Mesendoderm (in vitro differentiated cells): ENCODE measurements at regions not wholly inside any gene's neighbourhood (a gene's known extent, or its start where the extent isn't known, plus 50 kb on each side); places are given as distances from the start of the nearest gene placed in this dataset.

ENCODE experiments used
- DNase-seq: peaks from one replicate; pipeline ENCODE4 v3.0.0; 2013
- H2AK5ac ChIP-seq: 2 replicates; pipeline ENCODE4 v1.6.1; 2013; ENCODE audit warnings: low read length, inconsistent platforms
- H2BK120ac ChIP-seq: 2 replicates; pipeline ENCODE4 v1.6.1; 2013; ENCODE audit warnings: low read depth, mild to moderate bottlenecking, low read length, moderate library complexity, mixed read lengths
- H2BK15ac ChIP-seq: replicated peaks from 2 replicates; pipeline ENCODE4 v1.6.1; 2013; ENCODE audit warnings: low read depth, mild to moderate bottlenecking, moderate library complexity
- H2BK5ac ChIP-seq: 2 replicates; pipeline ENCODE4 v1.6.1; 2013; ENCODE audit warnings: low read length, inconsistent platforms
- H3K18ac ChIP-seq: 2 replicates; pipeline ENCODE4 v1.6.1; 2013; ENCODE audit warnings: mild to moderate bottlenecking, low read length, mixed read lengths
- H3K23ac ChIP-seq: one replicate; pipeline ENCODE4 v1.6.1; 2013; ENCODE audit warnings: low read length
- H3K27ac ChIP-seq: 2 replicates; pipeline ENCODE4 v1.5.1; 2013; ENCODE audit warnings: low read depth, mild to moderate bottlenecking, inconsistent platforms, low read length, moderate library complexity
- H3K27me3 ChIP-seq: 2 replicates; pipeline ENCODE4 v1.6.1; 2013; ENCODE audit warnings: low read length, control low read depth, mild to moderate bottlenecking, inconsistent platforms; ENCODE audit not compliant: insufficient read depth, poor library complexity
- H3K36me3 ChIP-seq: 2 replicates; pipeline ENCODE4 v1.6.1; 2013; ENCODE audit warnings: low read length, inconsistent platforms; ENCODE audit not compliant: control insufficient read depth, insufficient read depth
- H3K4ac ChIP-seq: one replicate; pipeline ENCODE4 v1.6.1; 2013; ENCODE audit warnings: low read depth, mild to moderate bottlenecking, low read length, moderate library complexity
- H3K4me1 ChIP-seq: 2 replicates; pipeline ENCODE4 v1.6.1; 2013; ENCODE audit warnings: low read depth, low read length, inconsistent platforms; ENCODE audit not compliant: control insufficient read depth
- H3K4me2 ChIP-seq: 2 replicates; pipeline ENCODE4 v1.6.1; 2013; ENCODE audit warnings: low read length
- H3K4me3 ChIP-seq: 2 replicates; pipeline ENCODE4 v1.5.1; 2013; ENCODE audit warnings: mild to moderate bottlenecking, low read length
- H3K56ac ChIP-seq: one replicate; pipeline ENCODE4 v1.6.1; 2013; ENCODE audit warnings: low read length
- H3K79me1 ChIP-seq: 2 replicates; pipeline ENCODE4 v1.6.1; 2013; ENCODE audit warnings: low read length, inconsistent platforms
- H3K79me2 ChIP-seq: 2 replicates; pipeline ENCODE4 v1.6.1; 2013; ENCODE audit warnings: mild to moderate bottlenecking, low read length; ENCODE audit not compliant: control insufficient read depth, insufficient read depth
- H3K9ac ChIP-seq: 2 replicates; pipeline ENCODE4 v1.6.1; 2013; ENCODE audit warnings: low read length, inconsistent platforms
- H4K5ac ChIP-seq: one replicate; pipeline ENCODE4 v1.6.1; 2013; ENCODE audit warnings: low read length
- H4K8ac ChIP-seq: one replicate; pipeline ENCODE4 v1.6.1; 2013; ENCODE audit warnings: low read depth, mild to moderate bottlenecking, control low read depth, low read length, moderate library complexity
- WGBS: extraction: QIAGEN DNeasy Blood & Tissue Kit; methylation state at CpG from one replicate; pipeline ENCODE4 v1.1.7; 2013; ENCODE audit warnings: low lambda C conversion rate, missing lambda C conversion rate; ENCODE audit not compliant: insufficient coverage; ENCODE audit errors: extremely low coverage; 5-methylcytosine and 5-hydroxymethylcytosine counted together

DNA sequence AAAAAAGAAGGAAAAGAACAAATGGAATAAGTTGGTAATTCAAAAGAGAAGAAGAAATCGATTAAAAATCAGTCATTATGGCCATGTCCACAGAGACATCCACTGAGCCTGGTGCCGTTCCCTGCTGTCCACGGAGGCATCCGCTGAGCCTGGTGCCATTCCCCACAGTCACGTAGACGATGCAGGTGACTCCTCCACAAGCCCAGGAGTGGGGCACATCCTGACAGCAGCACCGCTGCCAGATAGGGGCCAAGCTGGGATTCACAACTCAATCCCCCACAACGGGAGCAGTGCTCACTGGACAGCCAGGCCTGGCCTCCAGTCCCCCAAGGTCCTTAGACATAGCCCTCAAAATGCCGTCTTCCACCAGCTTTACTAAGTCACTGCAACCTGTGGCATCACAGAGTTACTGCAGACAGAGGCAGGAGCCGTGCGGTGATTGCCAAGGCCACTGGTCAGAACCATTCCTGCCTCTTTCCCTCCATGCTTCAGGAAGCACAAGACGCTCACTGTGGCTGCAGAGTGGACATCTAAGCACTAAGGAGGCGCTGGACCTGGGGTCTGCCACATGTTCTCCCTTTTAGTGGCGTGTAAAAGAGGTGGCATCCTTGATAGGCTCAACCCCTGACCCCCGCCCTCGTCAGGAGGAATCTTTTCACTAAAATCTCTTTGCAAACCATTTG lies 131.5 kb upstream of the SPACA7 start:
- no peak overlapping the region for H4K5ac ChIP-seq
- H2BK5ac ChIP-seq, result no peak overlapping the region
- no peak overlapping the region for H3K18ac ChIP-seq
- H3K79me1 ChIP-seq, result no peaks in the 10 kb centered on the region
- no peak overlapping the region for H3K9ac ChIP-seq
- H2BK120ac ChIP-seq, result no peak overlapping the region
- H3K79me2 ChIP-seq, result no peaks in the 10 kb centered on the region
- H3K4me3 ChIP-seq, result no peak overlapping the region
- no peak overlapping the region for H3K23ac ChIP-seq
- H2AK5ac ChIP-seq, result no peak overlapping the region
- no peaks in the 10 kb centered on the region for H3K27me3 ChIP-seq
- H2BK15ac ChIP-seq, result no peak overlapping the region
- WGBS, result no CpG with 5 or more reads among the region's 16 CpGs
- no peak overlapping the region for H3K56ac ChIP-seq
- no peak overlapping the region for H3K4ac ChIP-seq
- H3K27ac ChIP-seq, result no peak overlapping the region
- H4K8ac ChIP-seq, result no peak overlapping the region
- no peak overlapping the region for H3K4me2 ChIP-seq
- no peak for DNase-seq
- H3K4me1 ChIP-seq, result no peaks in the 10 kb centered on the region
- no peaks in the 10 kb centered on the region for H3K36me3 ChIP-seq

DNA sequence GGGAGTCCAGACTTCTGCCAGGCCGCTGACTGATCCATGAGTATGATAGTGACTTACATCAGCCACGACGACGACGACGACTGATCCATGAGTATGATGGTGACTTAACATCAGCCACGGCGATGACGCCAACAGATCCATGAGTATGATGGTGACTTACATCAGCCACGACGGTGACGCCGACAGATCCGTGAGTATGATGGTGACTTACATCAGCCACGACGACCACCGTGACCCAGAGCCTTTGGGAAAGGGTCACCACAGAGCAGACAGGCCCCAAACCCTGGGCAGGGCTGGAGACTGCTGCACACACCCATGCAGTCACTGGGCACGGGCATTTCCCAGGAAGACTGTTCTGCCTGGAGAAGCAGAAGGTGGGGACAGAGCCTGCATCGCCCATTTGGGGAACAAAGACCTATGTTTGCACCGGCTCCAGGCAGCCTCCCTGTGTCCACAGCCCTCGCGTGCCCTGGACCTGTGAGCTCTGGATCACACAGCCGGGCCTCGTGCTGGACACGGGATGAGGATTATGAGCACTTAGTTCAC lies 130.9 kb upstream of the SPACA7 start:
- Histone ChIP-seq H3K4me3 (no peak overlapping the region), H3K23ac (no peak overlapping the region), H3K4ac (no peak overlapping the region), H3K27ac (no peak overlapping the region), H2BK15ac (no peak overlapping the region), H4K8ac (no peak overlapping the region), H3K56ac (no peak overlapping the region), H3K36me3 (no peaks in the 10 kb centered on the region), H2BK120ac (no peak overlapping the region), H3K79me2 (no peaks in the 10 kb centered on the region), H3K79me1 (no peaks in the 10 kb centered on the region), H2BK5ac (no peak overlapping the region), H2AK5ac (no peak overlapping the region), H4K5ac (no peak overlapping the region), H3K4me2 (no peak overlapping the region), H3K9ac (no peak overlapping the region), H3K4me1 (no peaks in the 10 kb centered on the region), H3K18ac (no peak overlapping the region), H3K27me3 (no peaks in the 10 kb centered on the region)
- WGBS, result no CpG with 5 or more reads among the region's 25 CpGs
- DNase-seq, result no peak

DNA sequence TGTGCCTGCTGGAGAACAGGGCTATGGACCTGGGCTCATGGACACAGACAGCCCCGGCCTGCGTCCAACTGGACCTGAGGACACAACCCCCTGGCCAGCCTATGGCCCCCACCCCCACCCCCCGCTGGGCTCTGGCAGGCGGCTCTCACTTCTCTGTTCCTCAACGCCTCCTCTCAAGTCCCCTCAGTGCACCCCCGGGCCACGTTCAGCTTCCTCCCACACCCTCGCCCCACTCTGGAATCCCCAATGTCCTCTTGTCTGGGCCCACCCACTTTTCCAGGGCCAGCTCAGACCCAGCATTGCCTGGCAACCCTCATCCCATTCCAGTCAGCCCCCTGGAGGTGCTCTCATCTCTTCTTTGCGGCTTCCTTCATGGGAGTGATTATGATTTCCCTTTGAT lies 130.2 kb upstream of the SPACA7 start:
- no peaks in the 10 kb centered on the region for H3K27me3 ChIP-seq
- H3K4ac ChIP-seq, result no peak overlapping the region
- no peak overlapping the region for H4K5ac ChIP-seq
- no peaks in the 10 kb centered on the region for H3K79me2 ChIP-seq
- H3K23ac ChIP-seq, result no peak overlapping the region
- no peak overlapping the region for H2BK15ac ChIP-seq
- no peaks in the 10 kb centered on the region for H3K4me1 ChIP-seq
- no peaks in the 10 kb centered on the region for H3K79me1 ChIP-seq
- no peak overlapping the region for H3K4me2 ChIP-seq
- H2AK5ac ChIP-seq, result no peak overlapping the region
- no peak overlapping the region for H3K4me3 ChIP-seq
- no CpG with 5 or more reads among the region's 9 CpGs for WGBS
- no peak overlapping the region for H3K56ac ChIP-seq
- no peak overlapping the region for H4K8ac ChIP-seq
- no peak for DNase-seq
- H2BK5ac ChIP-seq, result no peak overlapping the region
- no peak overlapping the region for H3K18ac ChIP-seq
- no peak overlapping the region for H3K27ac ChIP-seq
- H3K36me3 ChIP-seq, result no peaks in the 10 kb centered on the region
- no peak overlapping the region for H2BK120ac ChIP-seq
- no peak overlapping the region for H3K9ac ChIP-seq

DNA sequence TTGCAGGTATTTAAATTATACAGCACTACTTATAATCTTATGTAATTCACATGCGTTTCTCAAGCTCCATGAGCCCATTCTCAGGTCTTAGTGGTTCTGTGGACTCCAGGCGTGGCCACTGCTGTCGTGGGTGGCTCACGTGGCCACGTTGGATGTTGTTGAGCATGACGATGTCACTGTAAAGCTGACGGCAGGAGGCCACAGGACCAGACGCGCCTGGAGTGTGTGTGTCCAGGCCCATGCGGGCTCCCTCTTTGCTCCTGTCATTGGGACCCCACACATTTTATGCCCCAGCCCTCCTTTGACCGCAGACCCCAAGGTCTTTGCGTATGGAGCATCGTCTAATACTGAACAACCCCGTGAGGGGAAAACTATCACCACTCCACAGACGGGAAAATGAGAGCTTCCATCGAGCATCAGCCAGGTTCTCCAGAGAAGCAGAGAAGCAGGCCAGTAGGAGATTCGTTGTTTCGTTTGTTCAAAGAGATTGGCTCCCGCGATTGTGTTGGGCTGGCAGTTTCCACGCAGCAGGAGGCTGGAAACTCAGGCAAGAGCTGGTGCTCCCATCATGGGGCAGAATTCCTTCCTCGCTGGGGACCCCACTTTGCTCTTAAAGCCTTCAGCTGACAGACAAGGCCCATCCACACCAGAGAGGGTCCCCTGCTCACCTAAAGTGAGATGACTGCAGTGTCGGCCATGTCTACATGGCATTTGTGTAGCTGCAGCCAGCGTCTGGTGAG lies 129.3 kb upstream of the SPACA7 start:
- no peaks in the 10 kb centered on the region for H3K36me3 ChIP-seq
- H3K4me2 ChIP-seq, result no peak overlapping the region
- H2BK120ac ChIP-seq, result no peak overlapping the region
- H4K5ac ChIP-seq, result no peak overlapping the region
- no peak overlapping the region for H3K23ac ChIP-seq
- no peaks in the 10 kb centered on the region for H3K79me1 ChIP-seq
- no peak overlapping the region for H3K4me3 ChIP-seq
- no peak overlapping the region for H4K8ac ChIP-seq
- H3K9ac ChIP-seq, result no peak overlapping the region
- no peak overlapping the region for H2BK15ac ChIP-seq
- H3K79me2 ChIP-seq, result no peaks in the 10 kb centered on the region
- H3K27ac ChIP-seq, result no peak overlapping the region
- no peaks in the 10 kb centered on the region for H3K27me3 ChIP-seq
- no peak overlapping the region for H2BK5ac ChIP-seq
- no peak for DNase-seq
- H3K4ac ChIP-seq, result no peak overlapping the region
- no peak overlapping the region for H3K18ac ChIP-seq
- no peak overlapping the region for H2AK5ac ChIP-seq
- H3K4me1 ChIP-seq, result no peaks in the 10 kb centered on the region
- no CpG with 5 or more reads among the region's 24 CpGs for WGBS
- H3K56ac ChIP-seq, result no peak overlapping the region

DNA sequence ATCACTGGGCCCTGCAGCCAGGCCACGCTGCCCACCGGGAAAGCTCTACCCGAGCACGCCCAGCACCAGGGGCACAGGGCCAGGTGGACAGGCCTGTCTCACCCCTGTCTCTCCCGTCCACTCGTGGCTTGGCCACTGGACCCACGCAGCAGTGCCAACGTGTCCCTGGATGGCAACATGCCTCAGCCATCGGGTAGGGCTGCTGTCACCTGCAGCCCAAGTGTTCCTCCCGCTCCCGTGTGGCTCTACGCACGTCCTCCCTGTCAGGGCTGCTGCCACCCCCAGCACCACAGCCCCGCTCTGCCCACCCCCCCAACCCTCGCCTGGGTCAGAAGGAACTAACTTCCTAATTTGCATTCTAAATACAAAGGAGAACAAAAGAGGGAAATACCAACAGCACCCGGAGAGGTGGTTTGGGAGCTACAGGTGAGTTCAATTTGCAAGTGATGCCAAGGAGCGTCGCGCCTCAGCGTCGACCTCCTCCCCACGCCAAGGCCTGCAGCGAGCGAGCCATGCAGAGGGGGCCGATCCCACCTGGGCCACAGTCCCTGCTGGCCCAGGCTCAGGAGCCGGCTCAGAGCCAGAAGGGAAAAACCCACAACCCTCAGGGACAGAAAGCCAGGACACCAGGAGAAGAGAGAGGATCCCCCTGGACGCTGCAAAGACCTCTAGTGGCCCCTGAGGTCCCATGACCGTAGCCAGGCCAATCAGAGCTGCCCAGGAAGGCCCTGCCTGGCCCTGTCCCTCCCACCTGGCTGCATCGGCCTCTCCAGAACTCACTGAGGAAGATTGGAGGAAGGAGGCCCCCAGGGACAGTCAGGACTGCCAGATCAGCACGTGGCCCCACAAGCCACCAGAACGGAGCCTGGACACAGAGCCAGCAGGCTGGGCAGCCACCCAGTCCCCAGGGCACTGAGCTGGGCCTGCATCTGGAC lies 128.4 kb upstream of the SPACA7 start:
- Histone ChIP-seq H3K36me3 (no peaks in the 10 kb centered on the region), H3K18ac (no peak overlapping the region), H3K4me2 (no peak overlapping the region), H2AK5ac (no peak overlapping the region), H3K56ac (no peak overlapping the region), H3K4me3 (no peak overlapping the region), H3K4ac (no peak overlapping the region), H3K79me2 (no peaks in the 10 kb centered on the region), H3K27ac (no peak overlapping the region), H3K9ac (no peak overlapping the region), H4K8ac (no peak overlapping the region), H2BK120ac (no peak overlapping the region), H4K5ac (no peak overlapping the region), H3K23ac (no peak overlapping the region), H3K4me1 (no peaks in the 10 kb centered on the region), H2BK15ac (no peak overlapping the region), H2BK5ac (no peak overlapping the region), H3K79me1 (no peaks in the 10 kb centered on the region), H3K27me3 (no peaks in the 10 kb centered on the region)
- no CpG with 5 or more reads among the region's 31 CpGs for WGBS
- no peak for DNase-seq
